HG03159 (cell line): ENCODE measurements at regions not wholly inside any gene's neighbourhood (a gene's known extent, or its start where the extent isn't known, plus 50 kb on each side); places are given as distances from the start of the nearest gene placed in this dataset.
"Not testable (repeated sequence)": the region's sequence is repeated elsewhere in the genome, so short reads cannot be mapped to it uniquely, and the experiment has no call there.

Experiments used
- ATAC-seq: cut with Tn5 transposase; IDR thresholded peaks from one replicate; pipeline ENCODE4 v1.9.1; 2021; ENCODE audit warnings: mild to moderate bottlenecking, moderate library complexity; ENCODE audit not compliant: unreplicated experiment

- not testable (repeated sequence) for ATAC-seq
These were observed 121.5 kb downstream of the PPIAL4G start for GRCh38 chr1:148361427-148362215.

- no peak for ATAC-seq
These were observed 126.1 kb downstream of the PPIAL4G start for GRCh38 chr1:148357037-148357436.

- no peak for ATAC-seq
These were observed 127.1 kb downstream of the PPIAL4G start for GRCh38 chr1:148355976-148356375.

GRCh38 chr1:148354913-148355308, 128.2 kb downstream of the PPIAL4G start:
- no peak for ATAC-seq

- ATAC-seq = no peak
These were observed 128.7 kb downstream of the PPIAL4G start for GRCh38 chr1:148354284-148354912.

GRCh38 chr1:148353461-148354283, 129.4 kb downstream of the PPIAL4G start:
- ATAC-seq = no peak

- ATAC-seq = no peak
These were observed 130.5 kb downstream of the PPIAL4G start for GRCh38 chr1:148352470-148353053.

GRCh38 chr1:148347781-148348180, 135.3 kb downstream of the PPIAL4G start:
- ATAC-seq = no peak

GRCh38 chr1:148345659-148346151, 137.4 kb downstream of the PPIAL4G start:
- not testable (repeated sequence) for ATAC-seq

- ATAC-seq = not testable (repeated sequence)
These were observed 138.5 kb downstream of the PPIAL4G start for GRCh38 chr1:148344651-148345050.

GRCh38 chr1:148341729-148342128, 141.4 kb downstream of the PPIAL4G start:
- not testable (repeated sequence) for ATAC-seq

- ATAC-seq = not testable (repeated sequence)
These were observed 146.8 kb downstream of the PPIAL4G start for GRCh38 chr1:148336121-148336918.

GRCh38 chr1:148334339-148335130, 148.6 kb downstream of the PPIAL4G start:
- ATAC-seq = peak; percentile 72

GRCh38 chr1:148333875-148334338, 149.2 kb downstream of the PPIAL4G start:
- ATAC-seq = no peak

- ATAC-seq = no peak
These were observed 154.2 kb downstream of the PPIAL4G start for GRCh38 chr1:148328884-148329283.

- ATAC-seq = not testable (repeated sequence)
These were observed 158.1 kb downstream of the PPIAL4G start for GRCh38 chr1:148325031-148325430.

- not testable (repeated sequence) for ATAC-seq
These were observed 158.6 kb downstream of the PPIAL4G start for GRCh38 chr1:148324465-148324864.

GRCh38 chr1:148320079-148320478, 163.0 kb downstream of the PPIAL4G start:
- not testable (repeated sequence) for ATAC-seq

GRCh38 chr1:148318904-148319242, 164.2 kb downstream of the PPIAL4G start:
- no peak for ATAC-seq
